Smooth muscle cell (in vitro differentiated cells): ENCODE measurements at regions not wholly inside any gene's neighbourhood (a gene's known extent, or its start where the extent isn't known, plus 50 kb on each side); places are given as distances from the start of the nearest gene placed in this dataset.

ENCODE experiments used
- DNase-seq: peaks from one replicate; lab custom pipeline; 2025; ENCODE audit not compliant: unreplicated experiment; lab: John Stamatoyannopoulos, UW
- H2AFZ ChIP-seq: fragments of 200-600 bp; sonication (generic); 2 replicates; pipeline ENCODE4 v1.6.0; 2016; ENCODE audit warnings: antibody characterized with exemption, low read depth, mild to moderate bottlenecking
- H3F3A ChIP-seq: fragments of 200-600 bp; sonication (generic); 2 replicates; pipeline ENCODE4 v1.6.0; 2017; ENCODE audit warnings: antibody characterized with exemption, low read depth
- H3K27ac ChIP-seq: fragments of 200-600 bp; sonication (generic); 2 replicates; pipeline ENCODE4 v1.5.1; 2016; ENCODE audit warnings: low read depth, mild to moderate bottlenecking
- H3K27me3 ChIP-seq: fragments of 200-600 bp; sonication (generic); 2 replicates; pipeline ENCODE4 v1.6.1; 2016; ENCODE audit warnings: low read depth, mild to moderate bottlenecking
- H3K36me3 ChIP-seq: fragments of 200-600 bp; sonication (generic); 2 replicates; pipeline ENCODE4 v1.5.1; 2016; ENCODE audit warnings: low read depth
- H3K4me1 ChIP-seq: fragments of 200-600 bp; sonication (generic); 2 replicates; pipeline ENCODE4 v1.5.1; 2016; ENCODE audit warnings: low read depth
- H3K4me2 ChIP-seq: fragments of 200-600 bp; sonication (generic); 2 replicates; pipeline ENCODE4 v1.6.0; 2016; ENCODE audit warnings: mild to moderate bottlenecking
- H3K4me3 ChIP-seq: fragments of 200-600 bp; sonication (generic); 2 replicates; pipeline ENCODE4 v1.5.1; 2016; ENCODE audit warnings: mild to moderate bottlenecking
- H3K79me2 ChIP-seq: fragments of 200-600 bp; sonication (generic); 2 replicates; pipeline ENCODE4 v1.6.0; 2016; ENCODE audit warnings: low read depth, mild to moderate bottlenecking
- H3K9ac ChIP-seq: fragments of 200-600 bp; sonication (generic); 2 replicates; pipeline ENCODE4 v1.6.0; 2016; ENCODE audit warnings: low read depth
- H3K9me3 ChIP-seq: fragments of 200-600 bp; sonication (generic); replicated peaks from 2 replicates; pipeline ENCODE4 v1.5.1; 2016; ENCODE audit warnings: low read depth
- H4K20me1 ChIP-seq: fragments of 200-600 bp; sonication (generic); 2 replicates; pipeline ENCODE4 v1.6.0; 2016; ENCODE audit warnings: low read depth
- CTCF ChIP-seq: fragments of 200-600 bp; sonication (generic); IDR thresholded peaks from 2 replicates; pipeline ENCODE4 v1.5.1; 2017; ENCODE audit warnings: borderline replicate concordance, mild to moderate bottlenecking, antibody characterized with exemption; ENCODE audit not compliant: insufficient read depth, poor library complexity, severe bottlenecking
- WGBS: methylation state at CpG from one replicate; pipeline ENCODE4 v1.1.7; 2016; ENCODE audit warnings: low lambda C conversion rate; 5-methylcytosine and 5-hydroxymethylcytosine counted together

- H3K4me1 ChIP-seq, result peaks cover 8% of the 10 kb centered on the region
- H3K4me2 ChIP-seq, result no peak overlapping the region
- no peak overlapping the region for H2AFZ ChIP-seq
- no peaks in the 10 kb centered on the region for H3K9me3 ChIP-seq
- no peaks in the 10 kb centered on the region for H3K79me2 ChIP-seq
- no peak overlapping the region for H3K4me3 ChIP-seq
- WGBS, result 36% methylated on average over 2 of the region's 2 CpGs
- H3K36me3 ChIP-seq, result no peaks in the 10 kb centered on the region
- no peaks in the 10 kb centered on the region for H4K20me1 ChIP-seq
- H3K9ac ChIP-seq, result no peak overlapping the region
- no peak for TF ChIP-seq CTCF
- no peak overlapping the region for H3K27ac ChIP-seq
- no peak for DNase-seq
- no peaks in the 10 kb centered on the region for H3K27me3 ChIP-seq
- no peaks in the 10 kb centered on the region for H3F3A ChIP-seq
These were observed 79.8 kb upstream of the NBEA start for GRCh38 chr13:34862311-34862710.

- H3K4me2 ChIP-seq, result no peak overlapping the region
These were observed 79.4 kb upstream of the NBEA start for GRCh38 chr13:34862716-34863115.

GRCh38 chr13:34863360-34864135, 78.5 kb upstream of the NBEA start:
- Histone ChIP-seq H4K20me1 (no peaks in the 10 kb centered on the region), H3K79me2 (no peaks in the 10 kb centered on the region), H3K36me3 (no peaks in the 10 kb centered on the region), H3K27me3 (no peaks in the 10 kb centered on the region), H2AFZ (no peak overlapping the region), H3K27ac (peak overlapping the region; percentile 55), H3K4me3 (no peak overlapping the region), H3K9ac (no peak overlapping the region), H3K9me3 (no peaks in the 10 kb centered on the region), H3F3A (no peaks in the 10 kb centered on the region), H3K4me1 (peaks cover 14% of the 10 kb centered on the region), H3K4me2 (peak overlapping the region; percentile 39)
- no peak for DNase-seq
- no peak for TF ChIP-seq CTCF
- WGBS, result 42% methylated on average over 4 of the region's 4 CpGs

More at GRCh38 chr13:34862716-34863115, 79.4 kb upstream of the NBEA start:
- Histone ChIP-seq H3K27me3 (no peaks in the 10 kb centered on the region), H3F3A (no peaks in the 10 kb centered on the region), H3K36me3 (no peaks in the 10 kb centered on the region), H3K4me1 (peaks cover 12% of the 10 kb centered on the region), H3K27ac (no peak overlapping the region), H3K9ac (no peak overlapping the region), H3K79me2 (no peaks in the 10 kb centered on the region), H3K9me3 (no peaks in the 10 kb centered on the region), H3K4me3 (no peak overlapping the region), H2AFZ (no peak overlapping the region), H4K20me1 (no peaks in the 10 kb centered on the region)
- no peak for TF ChIP-seq CTCF
- WGBS, result 93% methylated on average over 3 of the region's 3 CpGs
- no peak for DNase-seq

- Histone ChIP-seq H4K20me1 (no peaks in the 10 kb centered on the region), H3K4me1 (peaks cover 14% of the 10 kb centered on the region), H3K36me3 (no peaks in the 10 kb centered on the region), H3K27ac (no peak overlapping the region), H3F3A (no peaks in the 10 kb centered on the region), H3K79me2 (no peaks in the 10 kb centered on the region), H2AFZ (no peak overlapping the region), H3K9me3 (no peaks in the 10 kb centered on the region), H3K4me3 (no peak overlapping the region), H3K4me2 (no peak overlapping the region), H3K27me3 (no peaks in the 10 kb centered on the region), H3K9ac (no peak overlapping the region)
- WGBS, result 94% methylated on average over 1 of the region's 1 CpG
- no peak for TF ChIP-seq CTCF
- DNase-seq, result no peak
These were observed 77.4 kb upstream of the NBEA start for GRCh38 chr13:34864671-34865070.
